HUDEP-2 (cell line): ENCODE measurements at regions not wholly inside any gene's neighbourhood (a gene's known extent, or its start where the extent isn't known, plus 50 kb on each side); places are given as distances from the start of the nearest gene placed in this dataset.

ENCODE experiments used
- DNase-seq, 76 experiments: peaks; one replicate each; lab custom pipeline; 2025; ENCODE audit not compliant: unreplicated experiment in 76 of 76; lab: John Stamatoyannopoulos, UW

DNA sequence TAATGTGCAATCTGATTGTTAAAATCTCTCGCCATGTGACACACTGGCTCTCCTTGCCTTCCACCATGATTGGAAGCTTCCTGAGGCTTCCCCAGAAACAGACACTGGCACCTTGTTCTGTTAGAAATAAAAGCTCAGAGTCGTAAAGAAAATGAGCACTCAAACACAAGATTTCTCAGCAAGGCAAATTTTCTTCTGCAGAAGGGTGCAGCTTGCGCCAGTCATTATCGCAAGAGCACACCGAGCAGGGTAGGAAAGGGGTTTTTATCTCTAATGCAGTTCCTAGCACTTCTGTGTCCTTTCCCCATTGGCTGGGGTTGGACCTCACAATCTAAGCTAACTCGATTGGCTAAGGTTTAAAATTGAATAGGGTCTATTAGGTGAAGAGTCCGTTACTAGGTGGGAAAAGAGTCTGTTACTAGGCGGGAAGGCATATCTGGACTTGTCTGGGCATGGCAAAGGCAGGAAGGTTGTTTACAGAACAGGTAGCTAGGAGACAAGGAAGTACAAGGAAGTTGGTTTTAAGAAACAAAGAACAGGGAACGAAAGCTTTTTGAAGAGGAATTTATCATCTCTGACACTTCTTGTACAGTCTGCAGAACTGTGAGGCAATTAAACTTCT lies 62.6 kb upstream of the BICD1 start:
- peak in 1 of 76 experiments; percentile 9 for DNase-seq

DNA sequence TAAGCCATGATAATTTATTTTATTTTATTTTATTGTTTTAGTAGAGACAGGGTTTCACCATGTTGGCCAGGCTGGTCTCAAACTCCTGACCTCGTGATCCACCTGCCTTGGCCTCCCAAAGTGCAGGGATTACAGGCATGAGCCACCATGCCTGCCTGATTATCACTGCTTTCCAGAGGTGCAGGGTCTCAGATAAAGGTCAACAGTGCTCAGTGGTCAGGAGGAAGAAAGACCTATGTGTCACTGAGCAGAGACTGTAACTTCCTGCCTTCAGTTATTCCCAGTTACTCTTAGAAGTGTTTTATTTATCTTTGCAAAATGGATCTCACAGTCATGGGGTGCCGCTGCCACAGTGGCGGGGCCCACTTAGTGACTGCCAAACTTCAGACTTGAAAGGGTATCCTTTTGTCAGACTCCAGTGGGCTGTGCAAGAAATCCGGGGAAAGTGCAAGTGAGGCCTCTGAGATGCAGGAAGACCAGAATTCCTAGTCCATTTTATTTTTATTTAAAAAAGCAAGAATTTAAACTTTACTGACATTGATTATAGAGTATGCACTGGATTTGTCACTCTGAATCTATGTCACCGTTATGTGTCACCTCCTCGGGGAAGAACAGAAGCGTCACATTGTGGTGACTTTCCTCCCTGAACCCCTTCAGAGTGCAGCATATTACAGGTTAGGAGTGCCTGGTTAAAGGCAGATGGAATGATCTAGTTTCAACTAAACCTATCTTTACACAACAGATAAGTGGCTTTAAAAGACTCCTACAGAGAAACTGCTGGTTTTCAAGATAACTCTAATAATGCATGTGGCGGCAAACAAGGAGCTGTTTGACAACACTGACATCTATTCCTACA lies 59.1 kb upstream of the BICD1 start:
- DNase-seq = peak in 62 of 76 experiments; percentile 10 to 92 (median 52)

DNA sequence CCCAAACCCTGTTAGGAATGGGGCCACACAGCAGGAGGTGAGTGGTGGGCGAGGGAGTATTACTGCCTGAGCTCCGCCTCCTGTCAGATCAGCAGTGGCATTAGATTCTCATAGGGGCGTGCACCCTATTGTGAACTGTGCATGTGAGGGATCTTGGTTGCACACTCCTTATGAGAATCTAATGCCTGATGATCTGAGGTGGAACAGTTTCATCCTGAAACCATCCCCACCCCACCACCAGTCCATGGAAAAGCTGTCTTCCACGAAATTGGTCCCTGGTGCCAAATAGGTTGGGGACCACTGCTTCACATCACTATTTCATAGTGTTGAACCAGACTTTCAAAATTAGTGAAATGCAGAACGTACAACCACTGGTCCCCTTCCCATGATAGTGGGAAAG lies 57.9 kb upstream of the BICD1 start:
- no peak for DNase-seq

DNA sequence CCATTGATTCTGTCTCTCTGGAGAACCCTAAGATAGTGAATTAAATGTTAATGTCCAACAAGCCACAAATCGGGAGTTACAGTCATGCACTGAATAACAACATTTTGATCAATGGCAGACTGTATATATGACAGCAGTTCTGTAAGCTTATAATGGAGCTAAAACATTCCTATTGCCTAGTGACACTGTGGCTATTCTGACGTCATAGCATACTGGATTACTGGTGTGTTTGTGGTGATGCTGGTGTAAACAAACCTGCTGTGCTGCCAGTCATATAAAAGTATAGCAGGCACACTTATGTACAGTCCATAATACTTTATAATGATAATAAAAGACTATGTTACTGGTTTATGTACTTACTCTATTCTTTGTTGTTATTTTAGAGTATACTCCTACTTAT lies 56.7 kb upstream of the BICD1 start:
- no peak for DNase-seq

DNA sequence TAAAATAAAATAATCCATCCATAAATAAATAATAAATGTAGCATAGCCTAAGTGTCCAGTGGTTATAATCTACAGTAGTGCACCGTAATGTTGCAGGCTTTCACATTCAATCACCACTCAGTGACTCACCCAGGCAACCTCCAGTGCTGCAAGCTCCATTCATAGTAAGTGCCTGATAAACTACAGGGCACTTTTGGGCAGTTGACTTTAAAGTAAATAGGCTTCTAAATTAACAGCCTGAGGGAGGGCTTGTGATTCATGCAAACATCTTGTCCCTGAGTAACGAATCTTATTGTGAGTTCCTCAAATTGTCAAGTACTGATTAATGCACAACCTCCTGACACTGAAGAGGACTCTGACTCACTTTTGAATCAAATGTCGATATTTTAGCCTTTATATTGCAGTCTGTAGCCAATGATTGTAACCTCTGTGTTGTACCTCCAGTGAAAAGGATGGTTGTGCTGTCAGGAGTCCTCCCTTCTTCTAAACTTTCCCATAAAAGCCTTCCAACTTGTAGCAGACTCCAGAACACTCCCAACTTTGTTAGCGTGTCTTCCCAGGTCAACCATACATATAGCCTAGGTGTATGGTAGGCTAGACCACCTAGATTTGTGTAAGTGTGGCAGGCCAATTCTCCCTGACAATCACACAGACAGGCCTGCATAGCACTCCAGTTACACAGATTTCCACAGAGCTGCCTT lies 55.0 kb upstream of the BICD1 start:
- peak in 29 of 76 experiments; percentile 4 to 69 (median 29) for DNase-seq

DNA sequence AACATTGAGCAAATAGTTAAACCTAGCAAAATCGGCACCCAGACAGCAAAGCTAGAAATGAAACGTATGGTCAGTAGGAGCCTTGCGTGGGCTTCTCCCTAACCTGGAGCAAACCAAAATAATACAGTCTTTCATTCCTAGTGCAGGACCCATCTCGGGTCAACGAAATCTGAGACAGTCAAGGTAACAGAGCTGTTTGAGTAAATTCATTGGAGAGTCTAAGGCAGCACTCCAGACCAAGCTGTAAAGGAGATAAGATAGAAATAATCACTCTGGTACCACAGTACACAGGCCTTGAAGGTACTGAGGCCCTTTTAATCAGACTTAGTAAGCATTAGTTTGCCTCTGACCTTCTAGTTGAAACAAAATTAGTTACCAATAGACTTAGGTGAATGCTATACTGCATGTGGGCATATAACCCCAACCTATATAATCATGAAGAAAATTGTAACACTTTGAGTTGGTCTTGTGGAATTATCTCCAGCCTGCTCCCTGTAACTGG lies 54.4 kb upstream of the BICD1 start:
- peak in 4 of 76 experiments; percentile 10 to 29 (median 18) for DNase-seq

DNA sequence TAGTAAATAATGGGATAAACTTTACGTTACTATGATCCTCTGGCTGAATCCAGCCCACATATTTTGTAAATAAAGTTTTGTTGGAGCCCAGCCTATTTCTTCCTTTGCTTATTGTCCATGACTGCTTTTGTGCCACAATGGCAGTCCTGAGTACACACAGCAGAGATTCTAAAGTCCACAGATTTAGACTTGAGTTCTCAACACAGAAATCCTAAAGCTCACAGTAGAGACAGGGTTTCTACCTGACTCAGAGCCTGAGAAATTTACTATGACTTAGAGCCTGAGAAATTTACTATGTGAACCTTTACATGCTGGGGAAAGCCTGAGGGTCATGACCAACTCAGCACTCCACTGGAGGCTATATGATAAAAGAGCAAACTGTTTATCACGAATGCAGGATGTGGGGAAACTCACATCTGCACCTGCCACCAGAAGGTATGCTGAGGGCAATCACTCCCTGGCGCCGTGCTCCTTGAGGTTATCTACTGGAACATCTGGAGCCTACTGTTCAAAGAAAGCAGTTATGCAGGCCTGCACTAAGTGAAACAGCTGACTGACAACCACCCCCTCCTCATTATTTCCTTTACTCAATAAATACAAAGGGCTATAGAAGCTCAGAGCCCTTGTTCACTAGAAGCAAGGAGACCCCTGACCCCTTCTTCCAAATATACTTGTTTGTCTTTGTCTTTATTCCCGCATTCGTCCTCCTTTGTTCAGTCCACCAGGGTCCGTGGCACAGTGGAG lies 52.6 kb upstream of the BICD1 start:
- DNase-seq = peak in 32 of 76 experiments; percentile 4 to 80 (median 37)
